NOMO-1 treated with dmso at 0.1 percent for 144 hours (cell line): ENCODE measurements at regions not wholly inside any gene's neighbourhood (a gene's known extent, or its start where the extent isn't known, plus 50 kb on each side); places are given as distances from the start of the nearest gene placed in this dataset.

ENCODE experiments used
- DNase-seq: peaks from one replicate; lab custom pipeline; 2025; ENCODE audit not compliant: unreplicated experiment; lab: John Stamatoyannopoulos, UW

GRCh38 chr2:157052685-157053224 lies 204.8 kb upstream of the GALNT5 start:
- DNase-seq = no peak

GRCh38 chr2:157053876-157054275 lies 203.6 kb upstream of the GALNT5 start:
- DNase-seq = no peak

GRCh38 chr2:157055660-157056199 lies 201.8 kb upstream of the GALNT5 start:
- DNase-seq = no peak

- no peak for DNase-seq
Measured at GRCh38 chr2:157056200-157056676, 201.3 kb upstream of the GALNT5 start.

- DNase-seq = no peak
Measured at GRCh38 chr2:157058161-157058560, 199.3 kb upstream of the GALNT5 start.

GRCh38 chr2:157059036-157059435 lies 198.5 kb upstream of the GALNT5 start:
- no peak for DNase-seq

- no peak for DNase-seq
Measured at GRCh38 chr2:157061799-157062198, 195.7 kb upstream of the GALNT5 start.

GRCh38 chr2:157067562-157067961 lies 189.9 kb upstream of the GALNT5 start:
- no peak for DNase-seq

- no peak for DNase-seq
Measured at GRCh38 chr2:157068237-157068636, 189.3 kb upstream of the GALNT5 start.

GRCh38 chr2:157075924-157076323 lies 181.6 kb upstream of the GALNT5 start:
- no peak for DNase-seq

GRCh38 chr2:157076526-157077161 lies 180.9 kb upstream of the GALNT5 start:
- peak; percentile 54 for DNase-seq

GRCh38 chr2:157077753-157078350 lies 179.7 kb upstream of the GALNT5 start:
- no peak for DNase-seq

GRCh38 chr2:157082950-157083349 lies 174.6 kb upstream of the GALNT5 start:
- DNase-seq = no peak

- no peak for DNase-seq
Measured at GRCh38 chr2:157085522-157085921, 172.0 kb upstream of the GALNT5 start.

- DNase-seq = no peak
Measured at GRCh38 chr2:157087373-157088002, 170.0 kb upstream of the GALNT5 start.

- DNase-seq = no peak
Measured at GRCh38 chr2:157093666-157094065, 163.8 kb upstream of the GALNT5 start.

GRCh38 chr2:157105372-157105771 lies 152.1 kb upstream of the GALNT5 start:
- DNase-seq = no peak

- DNase-seq = no peak
Measured at GRCh38 chr2:157106950-157107349, 150.6 kb upstream of the GALNT5 start.

- no peak for DNase-seq
Measured at GRCh38 chr2:157107460-157107859, 150.0 kb upstream of the GALNT5 start.

GRCh38 chr2:157107877-157108276 lies 149.6 kb upstream of the GALNT5 start:
- no peak for DNase-seq

GRCh38 chr2:157122776-157123175 lies 134.7 kb upstream of the GALNT5 start:
- DNase-seq = no peak

- no peak for DNase-seq
Measured at GRCh38 chr2:157124731-157125130, 132.8 kb upstream of the GALNT5 start.
